Endothelial cell (in vitro differentiated cells): ENCODE measurements at regions not wholly inside any gene's neighbourhood (a gene's known extent, or its start where the extent isn't known, plus 50 kb on each side); places are given as distances from the start of the nearest gene placed in this dataset.

Source experiments
- DNase-seq: peaks from one replicate; pipeline ENCODE4 v3.0.0; 2021; ENCODE audit warnings: low spot score
- H3K27ac Mint-ChIP-seq: one replicate; pipeline ENCODE4 v1.8.0; 2021; ENCODE audit warnings: mixed read lengths, inconsistent platforms; ENCODE audit not compliant: unreplicated experiment
- H3K27me3 Mint-ChIP-seq: one replicate; pipeline ENCODE4 v1.8.0; 2021; ENCODE audit warnings: mild to moderate bottlenecking, moderate library complexity, mixed read lengths, inconsistent platforms; ENCODE audit not compliant: unreplicated experiment
- H3K36me3 Mint-ChIP-seq: one replicate; pipeline ENCODE4 v1.8.0; 2021; ENCODE audit warnings: mild to moderate bottlenecking, low read depth, mixed read lengths, inconsistent platforms; ENCODE audit not compliant: unreplicated experiment
- H3K4me1 Mint-ChIP-seq: one replicate; pipeline ENCODE4 v1.8.0; 2021; ENCODE audit warnings: mild to moderate bottlenecking, mixed read lengths, inconsistent platforms; ENCODE audit not compliant: unreplicated experiment
- H3K4me3 Mint-ChIP-seq: one replicate; pipeline ENCODE4 v1.8.0; 2021; ENCODE audit warnings: mild to moderate bottlenecking, mixed read lengths, inconsistent platforms; ENCODE audit not compliant: unreplicated experiment
- H3K9me3 Mint-ChIP-seq: one replicate; pipeline ENCODE4 v1.8.0; 2021; ENCODE audit warnings: mixed read lengths, inconsistent platforms; ENCODE audit not compliant: unreplicated experiment
- CTCF ChIP-seq: fragments of 200-600 bp; sonication (generic); IDR thresholded peaks from one replicate; pipeline ENCODE4 v1.5.0; 2021; ENCODE audit warnings: antibody characterized with exemption; ENCODE audit not compliant: unreplicated experiment

DNA sequence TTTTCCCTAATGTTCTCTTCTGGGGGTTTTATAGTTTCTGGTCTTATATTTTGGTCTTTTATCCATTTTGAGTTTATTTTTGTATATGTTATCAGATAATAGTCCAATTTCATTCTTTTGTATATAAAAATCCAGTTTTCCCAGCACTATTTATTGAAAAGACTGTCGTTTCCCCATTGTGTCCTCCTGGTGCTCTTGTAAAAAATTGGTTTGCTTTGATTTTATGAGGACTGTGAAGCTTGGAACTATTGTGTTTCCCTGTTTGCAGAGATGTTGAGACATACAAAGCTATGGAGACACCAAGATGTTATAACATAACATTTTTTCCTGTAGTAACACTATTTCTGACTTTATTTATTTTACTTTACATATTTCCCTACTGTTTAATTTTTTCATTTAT is 163.3 kb upstream of the TUT7 start:
- DNase-seq, result no peak
- Mint-ChIP-seq H3K9me3 (no peaks in the 10 kb centered on the region), H3K4me3 (no peak overlapping the region)

GRCh38 chr9:86516564-86516963 is 162.4 kb upstream of the TUT7 start:
- Mint-ChIP-seq H3K9me3 (no peaks in the 10 kb centered on the region), H3K27me3 (no peaks in the 10 kb centered on the region), H3K36me3 (no peaks in the 10 kb centered on the region), H3K4me1 (no peaks in the 10 kb centered on the region), H3K4me3 (no peak overlapping the region), H3K27ac (no peak overlapping the region)
- DNase-seq, result no peak
- no peak for TF ChIP-seq CTCF

More for the DNA sequence above, 163.3 kb upstream of the TUT7 start:
- no peak for TF ChIP-seq CTCF
- H3K27me3 Mint-ChIP-seq, result no peaks in the 10 kb centered on the region
- H3K27ac Mint-ChIP-seq, result no peak overlapping the region
- no peaks in the 10 kb centered on the region for H3K36me3 Mint-ChIP-seq
- H3K4me1 Mint-ChIP-seq, result no peaks in the 10 kb centered on the region

- TF ChIP-seq CTCF, result no peak
- Mint-ChIP-seq H3K4me3 (no peak overlapping the region), H3K36me3 (no peaks in the 10 kb centered on the region), H3K27me3 (no peaks in the 10 kb centered on the region), H3K9me3 (no peaks in the 10 kb centered on the region), H3K4me1 (no peaks in the 10 kb centered on the region), H3K27ac (no peak overlapping the region)
- DNase-seq, result no peak
Observed at GRCh38 chr9:86515221-86515620, 161.0 kb upstream of the TUT7 start.

DNA sequence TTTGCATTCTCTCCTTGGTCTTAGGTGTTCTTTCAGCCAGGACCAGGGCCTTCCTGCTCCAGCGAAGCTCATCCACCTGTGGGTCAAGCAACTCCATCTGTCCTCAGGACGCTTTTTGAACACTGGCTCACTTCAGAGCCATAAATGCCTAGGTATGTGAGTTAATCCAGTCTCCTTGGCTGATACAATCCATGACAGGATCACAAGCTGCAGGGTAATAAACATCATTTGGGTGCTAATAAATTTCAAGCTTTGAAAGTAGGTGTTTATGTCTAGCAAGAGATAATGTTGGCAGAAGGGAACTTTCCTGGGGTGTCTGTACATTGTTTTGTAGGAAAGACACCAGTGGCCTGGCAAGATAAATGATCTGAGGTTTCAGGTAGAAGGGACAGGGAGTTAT is 159.2 kb upstream of the TUT7 start:
- DNase-seq, result no peak
- no peaks in the 10 kb centered on the region for H3K36me3 Mint-ChIP-seq
- H3K9me3 Mint-ChIP-seq, result no peaks in the 10 kb centered on the region
- H3K4me1 Mint-ChIP-seq, result no peaks in the 10 kb centered on the region
- no peaks in the 10 kb centered on the region for H3K27me3 Mint-ChIP-seq
- TF ChIP-seq CTCF, result no peak
- no peak overlapping the region for H3K27ac Mint-ChIP-seq
- no peak overlapping the region for H3K4me3 Mint-ChIP-seq

- H3K27me3 Mint-ChIP-seq, result no peaks in the 10 kb centered on the region
- no peak overlapping the region for H3K4me3 Mint-ChIP-seq
- no peak overlapping the region for H3K27ac Mint-ChIP-seq
- no peak for TF ChIP-seq CTCF
- no peak for DNase-seq
- no peaks in the 10 kb centered on the region for H3K9me3 Mint-ChIP-seq
- no peaks in the 10 kb centered on the region for H3K4me1 Mint-ChIP-seq
- H3K36me3 Mint-ChIP-seq, result no peaks in the 10 kb centered on the region
Observed at GRCh38 chr9:86512929-86513328, 158.7 kb upstream of the TUT7 start.
